Activated CD4-positive, alpha-beta T cell treated with anti-CD3 and anti-CD28 coated beads, Interleukin-2, amount 50 U/mL, for 16 hours (primary cell): ENCODE measurements at regions not wholly inside any gene's neighbourhood (a gene's known extent, or its start where the extent isn't known, plus 50 kb on each side); places are given as distances from the start of the nearest gene placed in this dataset.

Source experiments
- DNase-seq: peaks from one replicate; pipeline ENCODE4 v3.0.0-alpha.2; 2020

DNA sequence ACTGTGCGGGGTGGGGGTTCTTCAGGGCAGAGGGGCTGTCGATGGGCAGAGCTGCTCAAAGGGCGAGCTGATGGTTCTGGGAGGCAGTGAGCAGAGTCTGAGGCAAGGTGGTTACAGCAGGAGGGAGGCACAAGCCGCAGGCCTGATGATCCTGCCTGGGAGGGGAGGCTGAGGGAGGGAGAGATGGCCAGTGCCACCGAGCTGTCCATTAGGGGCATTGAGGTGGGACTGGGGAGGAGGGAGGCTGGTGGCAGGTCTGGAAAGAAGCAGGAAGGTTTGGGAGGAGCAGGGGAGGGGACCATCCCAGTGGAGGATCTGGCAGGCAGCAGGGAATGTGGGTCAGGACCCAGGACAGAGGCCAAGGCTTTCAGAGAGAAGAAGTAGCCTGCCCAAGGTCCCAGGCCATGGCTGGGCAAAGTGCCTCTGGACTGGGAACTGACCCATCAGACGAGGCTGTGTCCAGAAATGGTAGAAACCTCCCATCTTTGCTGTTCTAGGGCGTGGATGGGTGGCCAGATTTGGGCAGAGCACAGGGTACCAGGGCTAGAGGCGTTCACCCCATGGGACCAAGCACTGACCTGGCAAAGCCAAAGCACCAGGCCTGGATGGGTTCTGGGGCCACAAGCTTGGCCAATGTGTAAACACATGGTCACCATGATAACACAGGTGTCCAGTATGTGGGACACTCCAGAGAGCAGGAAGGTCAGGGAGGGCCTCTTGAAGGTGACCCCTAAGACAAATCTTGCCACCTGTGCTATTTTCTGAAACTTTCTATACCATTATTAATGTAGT is 55.5 kb downstream of the INHBB start:
- DNase-seq: no peak

DNA sequence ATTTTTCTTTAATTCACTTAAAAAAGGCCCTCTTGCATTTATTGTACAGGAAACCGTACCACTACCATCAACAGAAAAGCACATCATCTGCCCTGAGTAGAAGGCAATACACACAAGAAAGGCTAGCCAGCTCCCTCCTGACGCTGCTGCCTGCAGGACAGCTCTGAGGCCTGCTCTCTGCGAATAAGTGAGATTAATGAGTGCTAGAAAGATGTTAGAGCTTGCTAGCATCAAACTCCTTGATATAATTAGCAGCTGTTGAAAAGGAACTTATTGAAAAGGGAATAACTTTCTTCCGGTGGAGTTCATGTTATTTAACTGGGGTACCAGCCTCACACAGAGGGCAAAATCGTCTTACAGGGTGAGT is 56.1 kb downstream of the INHBB start:
- no peak for DNase-seq

DNA sequence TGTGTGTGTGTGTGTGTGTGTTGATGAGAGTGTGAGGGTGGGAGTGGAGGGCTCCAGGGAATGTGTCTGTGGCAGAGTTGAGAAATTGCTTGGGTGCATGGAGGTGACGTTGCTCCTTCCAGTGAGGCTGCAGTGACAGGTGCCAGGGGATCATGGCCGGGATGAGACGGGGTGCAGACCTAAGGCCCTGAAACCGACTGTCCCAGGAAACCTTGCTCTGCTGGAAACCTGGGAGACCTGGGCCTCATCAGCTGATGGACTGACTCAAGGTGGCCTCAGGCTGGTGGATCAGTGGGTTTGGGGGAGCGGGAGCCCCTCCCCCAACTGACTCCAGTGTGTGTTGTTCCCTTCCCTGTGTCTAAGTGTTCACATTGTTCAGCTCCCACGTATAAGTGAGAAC is 56.6 kb downstream of the INHBB start:
- DNase-seq: no peak

DNA sequence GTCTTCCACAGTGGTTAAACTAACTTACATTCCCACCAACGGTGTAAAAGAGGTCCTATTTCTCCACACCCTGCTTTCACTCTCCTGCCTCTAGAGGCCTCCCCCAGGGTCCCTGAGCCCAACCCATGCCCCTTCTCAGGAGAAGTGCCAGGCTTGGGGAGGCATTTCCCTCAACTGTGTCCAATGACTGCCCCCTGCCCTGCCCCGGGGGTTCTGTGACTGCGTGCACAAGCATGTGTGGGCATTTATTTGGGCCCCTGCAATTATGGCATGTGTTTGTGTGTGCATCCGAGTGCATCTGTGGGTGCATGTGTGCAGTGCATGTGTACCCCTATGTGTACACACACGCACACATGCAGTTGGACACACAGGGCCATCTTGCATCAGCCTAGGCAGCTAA is 57.3 kb downstream of the INHBB start:
- DNase-seq: no peak

DNA sequence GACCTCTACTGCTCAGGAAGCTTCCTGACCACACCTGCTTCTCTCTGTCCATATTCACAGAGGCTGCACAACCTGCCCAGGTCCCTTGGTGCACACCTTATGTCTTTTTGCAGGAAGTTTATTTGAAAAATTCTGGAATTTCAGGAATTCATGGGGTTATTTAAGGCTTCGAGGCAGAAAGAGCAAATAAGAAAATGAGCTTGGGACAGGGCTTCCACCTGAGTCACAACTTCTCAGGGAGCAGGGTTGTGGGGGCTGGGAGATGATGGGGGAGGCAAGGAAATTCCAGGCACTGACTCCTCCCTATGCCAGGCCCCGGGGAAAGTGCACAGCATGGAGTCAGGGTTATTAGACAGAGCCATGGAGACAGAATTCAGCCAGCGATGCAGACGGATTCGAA is 57.7 kb downstream of the INHBB start:
- DNase-seq: no peak

DNA sequence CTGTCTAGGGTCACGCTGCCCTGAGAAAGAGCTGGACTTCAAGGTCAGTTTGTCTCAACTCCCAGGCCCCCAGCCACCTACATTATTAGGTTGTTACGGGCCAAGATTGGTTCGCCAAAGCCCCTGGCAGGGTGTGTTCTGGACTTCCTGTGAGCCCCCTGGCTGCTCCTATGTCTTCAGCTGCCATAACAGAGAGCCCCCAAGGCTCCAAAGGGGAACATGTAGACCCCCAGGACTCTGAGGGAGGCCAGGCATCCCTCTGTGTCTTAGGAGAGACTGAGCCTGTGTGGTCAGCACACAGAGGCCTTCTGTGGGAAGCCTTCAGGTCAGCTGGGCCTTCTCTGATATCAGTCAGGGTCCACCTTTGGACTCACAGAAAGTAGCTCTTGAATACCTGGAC is 58.3 kb downstream of the INHBB start:
- DNase-seq: no peak

DNA sequence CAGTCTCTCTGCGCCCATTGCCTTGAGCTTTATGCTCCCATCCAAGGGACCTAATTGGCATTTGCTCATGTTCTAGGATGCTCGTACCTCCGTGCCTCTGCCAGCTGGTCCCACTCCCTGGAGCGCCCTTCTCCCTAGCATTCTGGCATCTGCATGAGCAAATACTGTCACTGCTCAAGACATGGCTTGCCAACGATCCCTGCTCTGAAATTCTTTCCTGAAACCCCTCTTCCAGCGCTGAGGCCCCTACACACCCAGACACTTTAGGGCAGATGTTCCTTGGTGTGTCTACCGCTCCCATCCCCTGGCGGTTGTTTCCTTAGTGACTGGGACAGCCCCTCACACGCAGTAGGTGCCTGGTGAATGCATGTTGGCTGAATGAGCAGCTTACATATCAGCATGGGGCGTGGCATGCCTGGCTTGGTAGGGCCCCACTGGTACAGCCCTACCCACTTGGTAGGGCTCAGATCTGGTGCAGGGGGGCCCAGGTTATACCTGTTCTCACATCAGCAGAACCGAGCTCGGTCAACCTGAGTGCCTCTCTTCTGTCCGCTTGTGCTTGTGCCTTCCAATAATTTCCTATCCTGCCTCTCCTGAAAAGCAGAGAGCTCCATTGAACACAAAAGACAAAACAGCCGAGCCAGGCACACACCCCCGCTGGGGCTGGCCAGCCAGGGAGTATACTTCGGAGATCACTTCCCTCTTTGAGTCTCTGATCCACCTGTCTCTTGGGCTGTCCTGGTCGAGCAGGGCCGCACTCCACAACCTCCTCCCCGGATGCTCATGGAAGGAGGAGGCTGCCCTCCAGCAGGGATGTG is 59.2 kb downstream of the INHBB start:
- DNase-seq: no peak

DNA sequence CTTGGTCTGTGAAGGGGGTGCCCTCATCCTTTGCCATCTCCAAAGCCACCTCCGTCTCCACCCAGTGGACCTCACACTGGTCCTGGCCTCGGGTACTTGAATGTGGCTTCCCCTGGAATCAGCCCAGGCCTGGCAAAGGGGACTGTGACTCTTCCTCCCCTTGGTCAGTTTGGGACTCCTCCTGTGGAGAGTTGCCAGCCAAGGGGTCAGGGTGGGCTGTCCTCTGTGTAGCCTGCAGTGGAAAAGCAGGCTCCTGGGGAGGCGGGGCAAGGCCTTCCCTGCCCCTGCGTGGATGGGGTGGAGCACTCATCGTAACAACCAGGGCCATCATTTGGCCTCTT is 59.8 kb downstream of the INHBB start:
- no peak for DNase-seq

DNA sequence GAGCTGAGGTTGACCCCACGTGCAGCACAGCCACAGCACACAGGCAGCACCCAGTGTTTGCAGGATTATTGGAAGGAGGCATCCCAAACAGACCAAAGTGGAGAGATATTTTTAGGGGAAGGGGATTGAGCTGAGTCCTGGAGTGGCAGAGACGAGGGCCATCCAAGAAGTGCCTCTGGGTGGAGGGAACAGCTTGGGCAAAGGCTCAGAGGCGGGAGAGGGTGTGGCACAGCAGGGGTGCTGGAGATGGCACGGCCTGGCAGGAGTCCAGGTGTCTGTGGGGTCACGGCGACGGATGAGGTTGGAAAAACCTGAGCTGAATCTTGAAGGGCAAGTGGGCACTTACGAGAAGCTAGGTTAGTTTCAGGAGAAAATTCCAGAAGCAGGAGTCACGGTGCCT is 60.6 kb downstream of the INHBB start:
- no peak for DNase-seq

DNA sequence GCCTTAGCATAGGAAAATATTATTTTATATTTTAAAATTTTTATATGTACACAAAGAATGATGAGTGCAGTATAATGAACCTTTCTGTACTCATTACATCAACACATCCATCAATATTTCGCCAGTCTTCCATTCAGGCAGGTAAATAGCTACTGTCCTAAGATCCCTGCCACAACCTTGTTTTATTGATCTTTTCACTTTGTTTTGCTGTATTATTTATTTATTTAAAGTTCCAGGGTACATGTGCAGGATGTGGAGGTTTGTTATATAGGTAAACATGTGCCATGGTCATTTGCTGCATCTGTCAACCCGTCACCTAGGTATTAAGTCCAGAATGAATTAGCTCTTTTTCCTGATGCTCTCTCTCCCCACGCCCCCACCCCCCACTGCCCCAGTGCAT is 64.6 kb downstream of the INHBB start:
- no peak for DNase-seq

DNA sequence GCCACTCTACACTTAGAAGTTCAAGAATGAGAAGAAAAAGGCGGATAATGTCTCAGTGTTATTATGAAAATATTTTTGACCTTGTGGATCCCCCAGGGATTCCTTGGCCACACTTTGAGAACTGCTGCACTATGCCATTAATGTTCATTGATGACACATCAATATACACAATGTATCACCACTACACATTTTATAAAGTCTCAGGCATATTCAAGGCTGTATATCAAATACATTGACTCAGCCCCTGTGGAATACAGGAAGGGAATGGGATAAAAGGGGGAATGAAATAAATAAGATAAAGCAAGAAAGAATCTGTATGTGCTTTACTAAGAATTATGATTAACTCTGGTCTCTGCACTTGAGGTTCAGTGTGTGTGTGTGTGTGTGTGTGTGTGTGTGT is 69.1 kb downstream of the INHBB start:
- no peak for DNase-seq

DNA sequence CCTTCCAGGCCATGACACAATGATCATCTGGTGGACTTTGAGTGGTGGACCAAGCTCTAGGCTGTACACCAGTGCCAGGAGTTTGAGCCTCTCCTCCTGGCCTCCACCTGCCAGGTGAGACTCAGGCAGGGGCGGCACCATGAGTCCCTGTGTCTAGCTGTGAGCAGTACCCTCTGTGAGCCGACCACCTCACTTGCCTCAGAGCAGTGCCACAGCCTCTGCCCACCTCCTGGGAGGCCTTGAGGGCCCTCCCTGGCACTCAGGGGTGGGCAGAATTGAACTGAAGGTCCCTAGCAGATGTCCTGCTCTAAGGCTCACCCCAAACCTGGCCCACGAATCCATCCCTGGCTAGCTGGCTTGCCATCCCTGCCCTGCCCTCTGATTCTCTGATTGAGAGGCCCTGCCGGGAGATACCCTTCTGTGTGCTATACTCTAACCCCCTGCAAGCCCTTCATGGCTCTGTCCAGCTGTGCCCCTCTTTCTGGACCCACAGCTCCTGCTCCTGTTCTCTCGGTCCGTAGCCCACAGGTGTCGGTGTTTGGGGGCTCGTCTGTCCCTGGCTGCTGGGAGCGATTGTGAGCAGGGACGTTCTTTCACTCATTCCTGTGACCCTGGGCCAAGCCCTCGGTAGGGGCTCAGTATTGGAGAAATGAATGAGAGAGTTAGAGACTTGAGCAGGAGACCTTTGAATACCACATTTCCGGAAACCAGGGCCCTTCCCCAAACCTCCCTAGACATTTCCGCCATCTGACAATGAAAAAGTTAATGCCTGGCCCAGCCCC is 70.0 kb downstream of the INHBB start:
- no peak for DNase-seq

DNA sequence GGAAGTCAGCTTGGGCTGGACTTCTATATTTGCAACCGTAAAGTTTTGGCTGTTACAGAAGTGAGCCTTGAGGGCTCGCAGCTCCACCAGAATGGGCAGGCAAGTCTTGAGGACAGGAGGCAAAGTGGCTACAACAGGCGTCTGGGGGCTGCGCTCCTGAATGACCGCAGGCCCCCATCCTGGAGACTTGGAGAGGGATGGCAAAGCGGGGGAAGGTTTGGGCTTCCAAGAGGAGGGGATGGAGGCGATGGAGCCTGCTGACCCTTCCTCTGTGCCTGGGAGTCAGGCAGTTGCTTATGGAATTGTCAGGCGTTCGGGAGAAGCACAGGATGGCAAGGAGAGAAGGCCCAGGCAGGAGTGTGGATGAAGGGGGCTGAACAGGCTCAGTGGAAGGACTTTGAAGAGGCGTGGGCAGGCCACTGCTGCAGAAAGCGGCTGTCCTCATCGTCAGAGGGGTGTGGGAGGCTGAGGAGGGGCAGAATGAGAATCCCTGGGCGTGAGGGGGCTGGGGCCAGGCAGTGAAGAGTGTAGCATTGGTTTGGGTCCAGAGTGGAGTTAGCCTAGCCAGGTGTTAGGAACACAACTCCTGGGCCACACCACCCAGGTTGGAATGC is 72.3 kb downstream of the INHBB start:
- DNase-seq: no peak

DNA sequence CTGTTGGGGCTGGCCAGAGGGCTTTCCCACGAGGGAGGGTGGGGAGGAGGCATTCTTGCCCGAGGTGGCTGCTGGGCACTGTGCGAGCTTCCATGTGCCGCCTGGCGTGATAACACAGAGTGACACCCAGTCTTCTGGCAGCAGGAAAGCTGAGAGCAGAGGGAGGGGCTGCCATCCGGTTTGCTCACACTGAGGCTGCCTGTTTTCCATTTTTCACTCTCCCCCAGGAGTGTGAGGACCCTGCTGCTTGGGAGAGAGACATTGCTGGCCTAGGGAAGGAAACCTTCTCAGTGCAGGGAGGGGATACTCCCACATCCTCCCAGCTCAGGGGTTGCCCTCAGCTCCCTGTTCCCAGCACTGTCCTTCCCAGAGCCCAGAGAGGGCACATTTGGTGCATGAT is 73.1 kb downstream of the INHBB start:
- DNase-seq: no peak

DNA sequence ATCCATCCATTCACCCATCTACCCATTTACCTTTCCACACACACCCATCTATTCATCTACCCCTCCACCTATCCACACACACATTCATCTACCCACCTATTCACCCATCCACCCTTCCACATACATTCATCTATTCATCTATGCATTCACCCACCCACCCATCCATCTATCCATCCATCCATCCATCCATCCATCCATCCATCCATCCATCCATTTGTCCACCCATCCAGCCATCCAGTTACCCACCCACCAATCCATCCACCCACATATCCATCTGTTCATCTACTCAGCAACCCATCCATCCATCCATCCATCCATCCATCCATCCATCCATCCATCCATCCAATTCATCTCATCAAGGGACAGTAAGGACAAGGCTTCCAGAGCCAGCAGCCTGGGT is 74.0 kb downstream of the INHBB start:
- DNase-seq: no peak

DNA sequence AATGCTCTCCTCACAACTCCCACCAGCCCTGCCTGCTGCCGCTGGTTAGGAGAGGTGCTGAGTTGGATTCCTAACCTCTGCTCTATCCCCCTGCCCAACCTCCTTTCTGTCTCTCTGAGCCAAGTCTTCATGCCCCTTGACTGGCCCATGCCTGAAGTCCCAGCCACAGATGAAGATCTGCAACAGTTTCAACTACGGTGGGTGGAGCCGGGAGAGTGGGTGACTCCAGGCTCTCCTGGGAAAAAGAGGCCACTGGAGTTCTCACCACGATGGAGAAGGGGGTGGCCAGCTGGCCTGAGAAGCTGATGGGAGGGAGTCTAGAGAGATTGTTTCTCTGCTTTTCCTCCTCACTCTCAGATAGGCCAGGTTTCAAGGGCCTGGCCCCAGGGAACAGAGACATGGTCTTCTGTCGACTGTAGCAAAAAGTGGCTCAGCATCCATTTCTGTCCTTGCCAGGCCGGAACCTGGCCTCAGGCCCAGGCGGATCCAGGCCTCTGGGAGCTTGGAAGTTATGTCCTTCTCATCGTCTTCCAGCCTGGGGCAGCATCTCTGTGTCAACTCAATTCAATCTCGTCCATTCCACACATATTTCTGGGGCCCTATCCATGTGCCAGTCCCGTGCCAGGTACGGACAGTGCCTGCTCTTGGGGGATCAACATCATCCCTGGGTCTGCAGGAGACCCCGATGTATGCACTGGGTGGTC is 75.3 kb downstream of the INHBB start:
- DNase-seq: no peak

DNA sequence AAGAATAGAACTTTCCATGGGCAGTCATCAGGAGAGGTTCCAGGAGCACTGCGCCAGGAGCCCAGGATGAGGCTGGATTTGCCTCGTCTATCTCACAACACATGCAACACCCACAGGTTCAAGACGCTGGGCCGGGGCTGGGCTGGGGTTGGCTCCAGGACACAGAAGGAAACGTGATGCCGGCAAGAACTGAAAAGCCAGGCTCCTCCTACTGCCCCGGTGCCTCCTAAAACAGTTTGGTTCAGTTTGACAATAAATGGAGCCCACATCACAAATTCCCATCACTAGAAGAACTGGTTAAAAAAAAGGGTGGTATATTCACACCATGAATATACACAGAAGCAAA is 75.9 kb downstream of the INHBB start:
- DNase-seq: no peak

DNA sequence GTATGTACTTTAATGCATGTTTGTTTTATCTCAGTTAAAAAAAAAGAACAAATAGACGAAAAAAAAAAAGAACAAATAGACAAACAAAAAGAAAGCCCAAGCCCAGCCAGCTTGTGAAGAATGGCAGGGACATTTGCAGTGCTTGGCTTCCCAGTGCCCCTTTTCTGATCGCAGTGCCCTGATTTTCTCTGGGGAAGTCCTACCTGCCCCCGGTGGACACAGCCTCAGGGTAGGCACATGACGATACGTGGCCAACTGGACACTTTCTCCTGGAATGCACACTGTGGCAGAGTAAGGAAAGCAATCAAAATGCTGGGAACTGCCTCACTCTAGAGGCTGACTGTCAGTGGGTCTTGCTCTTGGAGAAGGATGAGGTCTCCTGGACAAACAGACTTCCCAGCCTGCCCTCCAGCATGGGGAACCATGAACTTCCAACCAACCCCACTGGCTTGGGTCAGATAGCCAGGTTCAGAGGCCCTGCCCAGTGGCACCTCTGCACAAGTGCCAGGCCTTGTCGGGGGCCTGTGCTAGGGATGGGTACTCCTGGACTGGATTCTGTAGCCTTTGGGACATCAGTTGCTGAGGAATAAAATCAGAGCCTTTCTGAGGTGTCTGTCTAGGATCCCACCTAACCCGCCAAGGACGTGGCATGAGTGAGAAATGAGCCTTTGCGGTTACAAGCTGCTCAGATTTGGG is 76.7 kb downstream of the INHBB start:
- DNase-seq: no peak

DNA sequence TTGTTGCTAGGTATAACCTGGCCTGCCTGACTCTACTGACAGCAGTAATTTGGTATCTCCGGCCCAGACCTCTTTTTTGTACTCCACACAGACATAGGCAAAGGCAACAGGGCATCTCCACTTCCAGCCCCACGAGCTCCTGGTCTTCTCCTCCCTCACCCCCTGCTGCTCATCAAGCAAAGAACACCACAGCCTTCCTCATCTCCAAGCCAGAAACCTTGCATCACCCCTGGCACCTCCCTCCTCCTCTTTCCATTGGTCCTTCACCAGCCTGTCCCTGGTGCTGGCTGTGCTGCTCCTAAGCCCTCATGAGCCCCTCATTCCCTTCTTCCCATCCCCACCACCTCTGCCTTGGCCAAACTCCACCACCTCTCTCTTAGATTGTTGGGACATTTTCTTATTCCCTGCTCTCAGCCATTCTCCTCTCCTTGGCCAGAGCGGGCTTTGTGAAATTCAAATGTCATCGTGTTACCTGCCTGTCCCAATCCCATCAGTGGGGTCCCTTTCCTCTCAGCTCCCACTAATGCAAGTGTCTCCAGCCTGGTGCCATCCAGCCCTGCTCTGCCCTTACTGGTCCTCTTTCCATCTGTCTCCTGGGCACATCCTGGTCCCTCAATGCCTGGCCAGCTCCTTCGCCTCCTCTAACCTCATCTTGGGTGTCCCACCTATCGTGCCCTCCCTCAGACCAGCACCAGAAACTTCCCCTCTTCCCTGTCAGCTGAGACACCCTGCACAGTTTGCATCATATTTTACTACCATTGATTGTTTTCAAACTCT is 77.4 kb downstream of the INHBB start:
- DNase-seq: no peak

DNA sequence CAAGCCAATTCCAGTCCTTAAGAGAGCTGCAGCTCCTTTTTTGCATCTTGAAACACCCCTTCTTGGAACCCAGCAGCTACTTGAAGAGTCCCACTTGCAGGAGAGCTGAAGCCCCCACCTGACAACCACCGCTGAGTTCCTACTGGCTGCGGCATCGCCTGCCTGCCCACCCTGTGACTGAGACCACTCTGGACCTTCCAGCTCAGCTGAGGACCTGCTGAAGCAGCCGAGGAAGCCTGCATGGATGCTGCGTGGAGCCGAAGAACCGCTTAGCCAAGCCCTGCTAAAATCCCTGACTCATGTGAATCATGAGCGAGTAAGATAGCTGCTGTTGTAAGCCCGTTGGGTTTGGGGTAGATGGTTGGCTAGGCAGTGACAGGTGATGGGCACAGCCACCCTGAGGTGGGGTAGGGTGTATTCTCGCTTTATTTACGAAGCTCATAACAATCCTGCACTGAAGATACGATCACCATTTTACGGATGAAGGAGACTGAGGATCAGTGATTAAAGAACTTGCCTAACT is 78.4 kb downstream of the INHBB start:
- no peak for DNase-seq

DNA sequence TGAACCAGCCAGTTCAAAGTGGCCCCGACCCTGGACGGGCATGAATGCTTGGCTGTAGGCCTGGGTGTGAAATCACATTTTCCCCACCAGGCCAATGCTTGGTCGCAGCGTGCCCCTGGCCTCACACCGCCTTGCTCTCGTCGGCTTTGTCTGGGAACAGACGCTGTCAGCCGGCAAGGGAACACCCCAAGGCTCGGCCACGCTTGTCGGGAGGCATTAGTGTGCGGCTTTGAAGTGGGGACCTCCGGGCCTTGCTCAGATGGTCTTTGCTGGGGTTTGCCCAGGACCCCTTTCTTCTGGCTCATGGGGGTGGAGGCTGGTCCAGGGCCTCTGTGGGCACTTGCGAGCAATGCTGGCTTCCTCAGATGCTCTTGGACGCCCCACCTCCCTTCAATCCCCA is 79.1 kb downstream of the INHBB start:
- no peak for DNase-seq
